ENCODE measurements at regions not wholly inside any gene's neighbourhood (a gene's known extent, or its start where the extent isn't known, plus 50 kb on each side); places are given as distances from the start of the nearest gene placed in this dataset.

DNA sequence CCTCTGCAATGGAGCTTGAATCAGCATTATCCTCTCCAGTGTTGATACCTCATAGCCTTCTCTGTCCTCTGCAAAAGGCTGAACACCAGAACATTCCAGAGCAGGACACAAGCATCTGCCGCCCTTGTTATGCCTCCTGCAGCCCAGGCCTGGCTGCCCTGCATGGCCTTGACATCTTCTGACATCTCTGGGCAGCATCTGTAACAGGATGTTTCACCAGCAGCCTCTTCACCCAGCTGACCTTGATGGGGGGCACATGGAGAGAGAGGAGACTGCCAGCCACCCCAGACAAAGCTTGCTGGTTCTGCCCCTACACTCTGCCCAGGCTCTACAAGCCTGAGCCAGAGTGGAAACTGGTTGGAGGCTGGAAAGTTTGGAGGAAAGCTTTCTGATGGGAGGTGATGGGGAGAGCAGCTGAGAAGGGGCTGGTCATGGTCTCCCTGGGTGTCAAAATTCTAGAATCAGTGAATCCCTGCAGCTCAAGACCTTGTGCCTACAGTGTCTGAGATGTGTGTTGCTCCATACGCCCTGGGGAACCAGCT, 145.1 kb downstream of the MRPL14 start (continued):
- TF ChIP-seq, protein P1, sequence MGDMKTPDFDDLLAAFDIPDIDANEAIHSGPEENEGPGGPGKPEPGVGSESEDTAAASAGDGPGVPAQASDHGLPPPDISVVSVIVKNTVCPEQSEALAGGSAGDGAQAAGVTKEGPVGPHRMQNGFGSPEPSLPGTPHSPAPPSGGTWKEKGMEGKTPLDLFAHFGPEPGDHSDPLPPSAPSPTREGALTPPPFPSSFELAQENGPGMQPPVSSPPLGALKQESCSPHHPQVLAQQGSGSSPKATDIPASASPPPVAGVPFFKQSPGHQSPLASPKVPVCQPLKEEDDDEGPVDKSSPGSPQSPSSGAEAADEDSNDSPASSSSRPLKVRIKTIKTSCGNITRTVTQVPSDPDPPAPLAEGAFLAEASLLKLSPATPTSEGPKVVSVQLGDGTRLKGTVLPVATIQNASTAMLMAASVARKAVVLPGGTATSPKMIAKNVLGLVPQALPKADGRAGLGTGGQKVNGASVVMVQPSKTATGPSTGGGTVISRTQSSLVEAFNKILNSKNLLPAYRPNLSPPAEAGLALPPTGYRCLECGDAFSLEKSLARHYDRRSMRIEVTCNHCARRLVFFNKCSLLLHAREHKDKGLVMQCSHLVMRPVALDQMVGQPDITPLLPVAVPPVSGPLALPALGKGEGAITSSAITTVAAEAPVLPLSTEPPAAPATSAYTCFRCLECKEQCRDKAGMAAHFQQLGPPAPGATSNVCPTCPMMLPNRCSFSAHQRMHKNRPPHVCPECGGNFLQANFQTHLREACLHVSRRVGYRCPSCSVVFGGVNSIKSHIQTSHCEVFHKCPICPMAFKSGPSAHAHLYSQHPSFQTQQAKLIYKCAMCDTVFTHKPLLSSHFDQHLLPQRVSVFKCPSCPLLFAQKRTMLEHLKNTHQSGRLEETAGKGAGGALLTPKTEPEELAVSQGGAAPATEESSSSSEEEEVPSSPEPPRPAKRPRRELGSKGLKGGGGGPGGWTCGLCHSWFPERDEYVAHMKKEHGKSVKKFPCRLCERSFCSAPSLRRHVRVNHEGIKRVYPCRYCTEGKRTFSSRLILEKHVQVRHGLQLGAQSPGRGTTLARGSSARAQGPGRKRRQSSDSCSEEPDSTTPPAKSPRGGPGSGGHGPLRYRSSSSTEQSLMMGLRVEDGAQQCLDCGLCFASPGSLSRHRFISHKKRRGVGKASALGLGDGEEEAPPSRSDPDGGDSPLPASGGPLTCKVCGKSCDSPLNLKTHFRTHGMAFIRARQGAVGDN (CRISPR knock-in tag; IDR thresholded peaks at IDR 0.05) = peak; percentile 50
- TF ChIP-seq REPIN1 (CRISPR knock-in tag; IDR thresholded peaks at IDR 0.05; ENCODE audit: borderline replicate concordance, low read depth) (no peak), GMEB2 (CRISPR knock-in tag; IDR thresholded peaks at IDR 0.05; ENCODE audit: low read depth) (no peak), ZBTB7A (CRISPR knock-in tag; IDR thresholded peaks at IDR 0.05) (no peak), ZNF17 (CRISPR knock-in tag; IDR thresholded peaks at IDR 0.05) (no peak), MED8 (CRISPR knock-in tag; IDR thresholded peaks at IDR 0.05; ENCODE audit: insufficient replicate concordance) (no peak), ZNF232 (CRISPR knock-in tag; IDR thresholded peaks at IDR 0.05; ENCODE audit: borderline replicate concordance) (no peak), SMARCC2 (IDR thresholded peaks at IDR 0.05) (no peak), ZFP62 (CRISPR knock-in tag; IDR thresholded peaks at IDR 0.05) (no peak), ZNF547 (CRISPR knock-in tag; IDR thresholded peaks at IDR 0.05) (no peak), LCORL (IDR thresholded peaks at IDR 0.05) (no peak), LCORL (CRISPR knock-in tag; IDR thresholded peaks at IDR 0.05) (0 out of 2 replicates have a peak, but pooled peaks have one; percentile 27), HNRNPK (IDR thresholded peaks at IDR 0.05; ENCODE audit: low read depth, low read length, poor library complexity, severe bottlenecking) (no peak), SAP130 (CRISPR knock-in tag; IDR thresholded peaks at IDR 0.05; ENCODE audit: low read depth) (no peak)
- TF ChIP-seq, protein P2, sequence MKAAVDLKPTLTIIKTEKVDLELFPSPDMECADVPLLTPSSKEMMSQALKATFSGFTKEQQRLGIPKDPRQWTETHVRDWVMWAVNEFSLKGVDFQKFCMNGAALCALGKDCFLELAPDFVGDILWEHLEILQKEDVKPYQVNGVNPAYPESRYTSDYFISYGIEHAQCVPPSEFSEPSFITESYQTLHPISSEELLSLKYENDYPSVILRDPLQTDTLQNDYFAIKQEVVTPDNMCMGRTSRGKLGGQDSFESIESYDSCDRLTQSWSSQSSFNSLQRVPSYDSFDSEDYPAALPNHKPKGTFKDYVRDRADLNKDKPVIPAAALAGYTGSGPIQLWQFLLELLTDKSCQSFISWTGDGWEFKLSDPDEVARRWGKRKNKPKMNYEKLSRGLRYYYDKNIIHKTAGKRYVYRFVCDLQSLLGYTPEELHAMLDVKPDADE (CRISPR knock-in tag; IDR thresholded peaks at IDR 0.05) = no peak
- TF ChIP-seq, protein P3, sequence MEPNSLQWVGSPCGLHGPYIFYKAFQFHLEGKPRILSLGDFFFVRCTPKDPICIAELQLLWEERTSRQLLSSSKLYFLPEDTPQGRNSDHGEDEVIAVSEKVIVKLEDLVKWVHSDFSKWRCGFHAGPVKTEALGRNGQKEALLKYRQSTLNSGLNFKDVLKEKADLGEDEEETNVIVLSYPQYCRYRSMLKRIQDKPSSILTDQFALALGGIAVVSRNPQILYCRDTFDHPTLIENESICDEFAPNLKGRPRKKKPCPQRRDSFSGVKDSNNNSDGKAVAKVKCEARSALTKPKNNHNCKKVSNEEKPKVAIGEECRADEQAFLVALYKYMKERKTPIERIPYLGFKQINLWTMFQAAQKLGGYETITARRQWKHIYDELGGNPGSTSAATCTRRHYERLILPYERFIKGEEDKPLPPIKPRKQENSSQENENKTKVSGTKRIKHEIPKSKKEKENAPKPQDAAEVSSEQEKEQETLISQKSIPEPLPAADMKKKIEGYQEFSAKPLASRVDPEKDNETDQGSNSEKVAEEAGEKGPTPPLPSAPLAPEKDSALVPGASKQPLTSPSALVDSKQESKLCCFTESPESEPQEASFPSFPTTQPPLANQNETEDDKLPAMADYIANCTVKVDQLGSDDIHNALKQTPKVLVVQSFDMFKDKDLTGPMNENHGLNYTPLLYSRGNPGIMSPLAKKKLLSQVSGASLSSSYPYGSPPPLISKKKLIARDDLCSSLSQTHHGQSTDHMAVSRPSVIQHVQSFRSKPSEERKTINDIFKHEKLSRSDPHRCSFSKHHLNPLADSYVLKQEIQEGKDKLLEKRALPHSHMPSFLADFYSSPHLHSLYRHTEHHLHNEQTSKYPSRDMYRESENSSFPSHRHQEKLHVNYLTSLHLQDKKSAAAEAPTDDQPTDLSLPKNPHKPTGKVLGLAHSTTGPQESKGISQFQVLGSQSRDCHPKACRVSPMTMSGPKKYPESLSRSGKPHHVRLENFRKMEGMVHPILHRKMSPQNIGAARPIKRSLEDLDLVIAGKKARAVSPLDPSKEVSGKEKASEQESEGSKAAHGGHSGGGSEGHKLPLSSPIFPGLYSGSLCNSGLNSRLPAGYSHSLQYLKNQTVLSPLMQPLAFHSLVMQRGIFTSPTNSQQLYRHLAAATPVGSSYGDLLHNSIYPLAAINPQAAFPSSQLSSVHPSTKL (CRISPR knock-in tag; IDR thresholded peaks at IDR 0.05) = 0 out of 2 replicates have a peak, but pooled peaks have one; percentile 28
